GM12873 (cell line): ENCODE measurements at regions not wholly inside any gene's neighbourhood (a gene's known extent, or its start where the extent isn't known, plus 50 kb on each side); places are given as distances from the start of the nearest gene placed in this dataset.

Experiments used
- TF ChIP-seq, protein P1 (sequence below): IDR thresholded peaks from 2 replicates; pipeline ENCODE4 v1.5.1; 2012; ENCODE audit warnings: low read depth, mild to moderate bottlenecking, moderate library complexity, low read length, control low read depth; ENCODE audit not compliant: insufficient read depth; ENCODE audit errors: missing control alignments

DNA sequence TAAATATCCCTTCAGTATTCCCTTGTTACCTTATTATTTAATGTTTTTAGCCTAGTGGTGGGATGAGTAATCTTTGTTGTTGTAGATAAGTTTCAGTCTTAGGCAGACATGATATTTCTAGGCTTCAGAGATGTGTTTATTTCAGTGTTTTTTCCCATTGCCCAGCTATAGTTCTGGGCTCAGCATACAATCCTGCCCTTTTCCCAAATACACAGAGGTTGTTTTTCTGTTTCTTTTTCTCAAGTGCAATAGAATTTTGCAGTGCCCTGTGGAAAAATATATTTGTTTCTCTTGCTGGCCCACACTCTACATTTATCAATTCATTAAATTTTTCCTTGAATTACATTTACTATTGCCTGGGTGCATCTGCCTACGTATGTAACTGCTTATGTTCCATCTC lies 321.8 kb downstream of the KCNJ3 start:
- TF ChIP-seq, protein P1, sequence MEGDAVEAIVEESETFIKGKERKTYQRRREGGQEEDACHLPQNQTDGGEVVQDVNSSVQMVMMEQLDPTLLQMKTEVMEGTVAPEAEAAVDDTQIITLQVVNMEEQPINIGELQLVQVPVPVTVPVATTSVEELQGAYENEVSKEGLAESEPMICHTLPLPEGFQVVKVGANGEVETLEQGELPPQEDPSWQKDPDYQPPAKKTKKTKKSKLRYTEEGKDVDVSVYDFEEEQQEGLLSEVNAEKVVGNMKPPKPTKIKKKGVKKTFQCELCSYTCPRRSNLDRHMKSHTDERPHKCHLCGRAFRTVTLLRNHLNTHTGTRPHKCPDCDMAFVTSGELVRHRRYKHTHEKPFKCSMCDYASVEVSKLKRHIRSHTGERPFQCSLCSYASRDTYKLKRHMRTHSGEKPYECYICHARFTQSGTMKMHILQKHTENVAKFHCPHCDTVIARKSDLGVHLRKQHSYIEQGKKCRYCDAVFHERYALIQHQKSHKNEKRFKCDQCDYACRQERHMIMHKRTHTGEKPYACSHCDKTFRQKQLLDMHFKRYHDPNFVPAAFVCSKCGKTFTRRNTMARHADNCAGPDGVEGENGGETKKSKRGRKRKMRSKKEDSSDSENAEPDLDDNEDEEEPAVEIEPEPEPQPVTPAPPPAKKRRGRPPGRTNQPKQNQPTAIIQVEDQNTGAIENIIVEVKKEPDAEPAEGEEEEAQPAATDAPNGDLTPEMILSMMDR = no peak

DNA sequence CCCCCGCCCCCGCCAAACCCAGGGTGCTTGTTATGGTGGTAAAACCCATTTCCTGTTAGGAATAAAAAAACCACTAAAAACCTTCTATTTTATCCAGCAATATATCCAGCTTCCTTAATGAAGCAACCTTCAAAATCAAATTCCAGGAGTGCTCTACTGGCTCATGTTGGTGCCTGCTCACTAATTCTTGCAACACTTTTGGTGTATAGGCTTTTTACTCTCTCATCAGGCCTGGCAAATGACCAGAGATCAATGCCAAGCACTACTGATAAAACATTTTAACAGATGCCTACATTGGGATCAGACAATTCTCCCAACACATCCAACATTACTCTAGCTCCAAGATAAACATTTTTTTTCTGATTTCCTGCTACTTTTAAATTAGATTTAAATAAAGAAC lies 312.4 kb downstream of the KCNJ3 start:
- TF ChIP-seq, protein P1 = no peak

DNA sequence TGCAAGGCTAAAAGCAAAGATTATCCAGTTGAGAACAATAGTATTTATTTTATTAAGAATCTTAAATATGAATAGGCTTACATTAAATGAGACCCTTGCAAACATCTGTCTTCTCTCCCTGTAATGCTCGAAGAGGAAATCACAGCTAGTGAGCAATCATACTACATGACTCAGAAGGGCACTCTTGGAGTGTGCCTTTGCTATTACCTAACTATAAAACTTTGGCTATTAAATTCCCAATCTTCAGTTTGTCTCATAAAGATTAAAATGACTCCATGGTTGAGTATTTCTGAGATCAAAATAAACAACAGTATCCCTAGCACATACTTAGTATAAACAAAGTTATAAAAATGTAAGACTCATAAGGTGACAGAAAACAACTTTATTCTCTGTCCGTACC lies 296.9 kb downstream of the KCNJ3 start:
- TF ChIP-seq, protein P1 = no peak

DNA sequence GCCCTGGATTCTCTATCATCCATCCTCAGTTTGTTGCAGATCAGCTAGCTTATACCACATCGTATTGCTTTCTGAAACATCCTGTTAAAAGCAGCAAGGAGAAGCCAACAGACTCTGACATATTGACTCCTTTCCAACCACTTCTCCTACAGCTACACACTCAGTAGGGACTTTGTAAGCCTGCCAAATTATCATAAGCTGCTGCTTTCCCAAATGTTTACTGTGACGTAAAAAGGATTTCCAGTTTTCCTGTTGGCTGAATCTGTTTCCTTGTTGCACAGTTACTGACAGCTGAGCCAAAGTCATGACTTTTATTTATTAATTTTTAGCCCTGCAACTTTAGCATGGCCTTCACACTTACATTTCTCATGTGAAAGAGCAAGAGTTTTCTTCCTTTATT lies 294.3 kb downstream of the KCNJ3 start:
- TF ChIP-seq, protein P1 = no peak

DNA sequence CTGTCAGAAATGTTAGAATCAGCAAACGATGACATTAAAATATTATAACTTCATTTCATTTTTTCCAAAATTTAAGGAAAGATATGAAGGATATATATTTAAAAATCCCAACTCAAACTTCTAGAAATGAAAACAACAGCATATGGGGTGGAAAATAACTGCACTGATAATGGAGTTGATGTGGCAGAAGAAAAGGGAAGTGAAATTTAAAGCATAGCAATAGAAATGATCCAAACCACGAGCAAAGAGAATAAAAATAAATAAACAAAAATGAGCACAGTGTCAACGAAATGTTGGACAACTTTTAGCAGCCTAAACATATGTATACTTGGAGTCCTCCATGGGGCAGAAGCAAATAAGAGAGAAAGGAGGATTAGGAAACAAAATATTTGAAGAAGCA lies 280.2 kb downstream of the KCNJ3 start:
- TF ChIP-seq, protein P1 = no peak

DNA sequence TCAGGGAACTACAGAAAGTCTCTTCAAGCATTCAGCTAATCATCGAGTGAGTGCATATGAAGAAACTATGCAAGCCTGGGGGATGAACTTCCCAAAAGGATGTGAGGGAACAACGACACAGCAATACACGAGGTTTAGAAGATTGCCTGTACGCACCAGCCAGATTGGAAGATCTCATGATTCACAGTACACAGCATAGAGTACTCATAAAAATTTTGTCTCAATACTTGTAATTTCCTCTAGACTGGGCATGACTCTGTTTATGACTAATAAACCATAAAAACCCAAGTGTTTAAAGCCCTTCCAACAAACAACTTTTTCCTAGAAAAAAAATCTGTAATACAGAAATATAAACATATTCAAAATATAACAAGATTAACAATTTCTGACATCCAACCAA lies 279.7 kb downstream of the KCNJ3 start:
- TF ChIP-seq, protein P1 = no peak

DNA sequence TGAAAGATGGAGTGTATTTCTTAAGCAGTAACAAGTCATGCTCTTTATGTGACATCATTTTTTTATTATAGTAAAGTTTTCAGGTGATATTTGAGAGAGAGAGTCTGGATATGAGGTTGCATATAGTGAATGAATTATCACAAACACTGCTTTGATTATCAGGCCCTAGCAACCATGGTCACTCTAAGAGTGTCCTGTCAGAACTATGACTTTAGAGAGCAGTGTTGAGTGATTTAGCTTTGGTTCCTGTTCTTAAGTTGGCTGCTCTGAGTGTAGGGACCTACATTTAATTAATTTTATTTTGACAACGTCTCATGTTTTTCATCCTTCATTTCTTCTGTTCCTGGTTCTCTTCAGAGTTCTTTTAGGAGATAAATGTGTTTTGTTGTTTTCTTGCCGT lies 275.5 kb downstream of the KCNJ3 start:
- TF ChIP-seq, protein P1 = no peak
